ENCODE measurements at regions not wholly inside any gene's neighbourhood (a gene's known extent, or its start where the extent isn't known, plus 50 kb on each side); places are given as distances from the start of the nearest gene placed in this dataset.

GRCh38 chr2:116211719-116212118 is 1602.8 kb upstream of the DDX18 start (continued):
- no peak for TF ChIP-seq SIX5 (IDR thresholded peaks at IDR 0.05; ENCODE audit: low read depth, low read length)
- no peak for TF ChIP-seq CEBPB (IDR thresholded peaks at IDR 0.05; ENCODE audit: low read depth, low read length)

All from H1 (cell line).